CMK (cell line): ENCODE measurements at regions not wholly inside any gene's neighbourhood (a gene's known extent, or its start where the extent isn't known, plus 50 kb on each side); places are given as distances from the start of the nearest gene placed in this dataset.
"Not testable (repeated sequence)": the region's sequence is repeated elsewhere in the genome, so short reads cannot be mapped to it uniquely, and the experiment has no call there.

ENCODE experiments used
- DNase-seq: peaks from one replicate; pipeline ENCODE4 v3.0.0-alpha.2; 2010; ENCODE audit warnings: low read depth

GRCh38 chr12:7591531-7591930, 74.2 kb downstream of the APOBEC1 start:
- no peak for DNase-seq

- DNase-seq, result not testable (repeated sequence)
Observed at GRCh38 chr12:7590085-7590484, 75.6 kb downstream of the APOBEC1 start.

GRCh38 chr12:7588742-7589329, 76.9 kb downstream of the APOBEC1 start:
- DNase-seq, result peak; percentile 62

GRCh38 chr12:7584137-7584536, 80.6 kb upstream of the CD163 start:
- not testable (repeated sequence) for DNase-seq

- DNase-seq, result no peak
Observed at GRCh38 chr12:7583471-7583870, 79.9 kb upstream of the CD163 start.

- DNase-seq, result no peak
Observed at GRCh38 chr12:7582796-7583195, 79.2 kb upstream of the CD163 start.

GRCh38 chr12:7581625-7582024, 78.0 kb upstream of the CD163 start:
- no peak for DNase-seq

- DNase-seq, result no peak
Observed at GRCh38 chr12:7581046-7581445, 77.5 kb upstream of the CD163 start.

- no peak for DNase-seq
Observed at GRCh38 chr12:7571257-7571656, 67.7 kb upstream of the CD163 start.

GRCh38 chr12:7557227-7557626, 53.6 kb upstream of the CD163 start:
- no peak for DNase-seq

- no peak for DNase-seq
Observed at GRCh38 chr12:7555752-7556151, 52.2 kb upstream of the CD163 start.

- not testable (repeated sequence) for DNase-seq
Observed at GRCh38 chr12:7554831-7555230, 51.3 kb upstream of the CD163 start.
